Inflammatory macrophage (primary cell): ENCODE measurements at regions not wholly inside any gene's neighbourhood (a gene's known extent, or its start where the extent isn't known, plus 50 kb on each side); places are given as distances from the start of the nearest gene placed in this dataset.

Experiments
- DNase-seq, 2 donors: peaks; one replicate each; pipeline ENCODE4 v3.0.0-alpha.2; 2020 to 2022

- no peak for DNase-seq
These were observed 582.0 kb upstream of the EPHA5 start for GRCh38 chr4:66252291-66252690.

GRCh38 chr4:66246643-66247042, 576.4 kb upstream of the EPHA5 start:
- no peak for DNase-seq

- no peak for DNase-seq
These were observed 565.6 kb upstream of the EPHA5 start for GRCh38 chr4:66235876-66236275.

- no peak for DNase-seq
These were observed 559.6 kb upstream of the EPHA5 start for GRCh38 chr4:66229885-66230284.

- no peak for DNase-seq
These were observed 555.2 kb upstream of the EPHA5 start for GRCh38 chr4:66225539-66225938.

GRCh38 chr4:66223068-66223703, 552.9 kb upstream of the EPHA5 start:
- no peak for DNase-seq

- DNase-seq = no peak
These were observed 549.1 kb upstream of the EPHA5 start for GRCh38 chr4:66219401-66219800.

GRCh38 chr4:66216252-66216651, 546.0 kb upstream of the EPHA5 start:
- DNase-seq = no peak

- no peak for DNase-seq
These were observed 542.2 kb upstream of the EPHA5 start for GRCh38 chr4:66212489-66212888.

- no peak for DNase-seq
These were observed 534.4 kb upstream of the EPHA5 start for GRCh38 chr4:66204534-66205247.

- no peak for DNase-seq
These were observed 532.6 kb upstream of the EPHA5 start for GRCh38 chr4:66202870-66203269.

GRCh38 chr4:66197451-66197850, 527.2 kb upstream of the EPHA5 start:
- no peak for DNase-seq

- no peak for DNase-seq
These were observed 523.2 kb upstream of the EPHA5 start for GRCh38 chr4:66193487-66193886.

GRCh38 chr4:66187175-66187720, 517.0 kb upstream of the EPHA5 start:
- no peak for DNase-seq

GRCh38 chr4:66186095-66186494, 515.8 kb upstream of the EPHA5 start:
- DNase-seq = no peak

- no peak for DNase-seq
These were observed 512.3 kb upstream of the EPHA5 start for GRCh38 chr4:66182636-66183035.

- DNase-seq = no peak
These were observed 508.6 kb upstream of the EPHA5 start for GRCh38 chr4:66178906-66179305.

GRCh38 chr4:66169341-66169740, 499.1 kb upstream of the EPHA5 start:
- no peak for DNase-seq

- no peak for DNase-seq
These were observed 494.6 kb upstream of the EPHA5 start for GRCh38 chr4:66164869-66165268.

- no peak for DNase-seq
These were observed 490.3 kb upstream of the EPHA5 start for GRCh38 chr4:66160606-66161005.

GRCh38 chr4:66157594-66157993, 487.3 kb upstream of the EPHA5 start:
- DNase-seq = no peak

GRCh38 chr4:66130042-66130441, 459.8 kb upstream of the EPHA5 start:
- no peak for DNase-seq

- DNase-seq = no peak
These were observed 453.6 kb upstream of the EPHA5 start for GRCh38 chr4:66123831-66124413.

- DNase-seq = no peak
These were observed 452.9 kb upstream of the EPHA5 start for GRCh38 chr4:66123190-66123589.
